ENCODE measurements at regions not wholly inside any gene's neighbourhood (a gene's known extent, or its start where the extent isn't known, plus 50 kb on each side); places are given as distances from the start of the nearest gene placed in this dataset.
A peak's percentile ranks its signal among the peaks of the same experiment; 100 is the strongest.
"Not testable (repeated sequence)": the region's sequence is repeated elsewhere in the genome, so short reads cannot be mapped to it uniquely, and the experiment has no call there.

DNA sequence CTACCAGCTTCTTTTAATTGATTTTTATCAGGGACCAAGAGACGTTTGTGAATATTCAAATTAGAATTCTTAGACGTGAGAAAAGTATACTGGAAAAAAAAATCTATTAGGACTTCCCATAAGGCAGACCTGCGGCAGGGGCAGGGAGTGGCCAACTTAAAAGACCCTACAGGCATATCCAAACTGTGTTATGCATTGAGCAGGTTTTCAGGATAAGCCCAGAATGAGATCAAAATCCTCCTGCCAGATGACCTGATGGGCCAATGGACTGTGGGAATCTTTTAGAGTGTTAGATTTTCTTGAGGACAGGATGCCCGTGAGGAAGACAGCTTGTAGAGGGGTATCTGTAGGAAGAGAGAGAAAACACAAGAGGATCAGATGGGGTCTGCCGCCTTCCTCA, 391.5 kb downstream of the CD83 start:
- DNase-seq = no peak

DNA sequence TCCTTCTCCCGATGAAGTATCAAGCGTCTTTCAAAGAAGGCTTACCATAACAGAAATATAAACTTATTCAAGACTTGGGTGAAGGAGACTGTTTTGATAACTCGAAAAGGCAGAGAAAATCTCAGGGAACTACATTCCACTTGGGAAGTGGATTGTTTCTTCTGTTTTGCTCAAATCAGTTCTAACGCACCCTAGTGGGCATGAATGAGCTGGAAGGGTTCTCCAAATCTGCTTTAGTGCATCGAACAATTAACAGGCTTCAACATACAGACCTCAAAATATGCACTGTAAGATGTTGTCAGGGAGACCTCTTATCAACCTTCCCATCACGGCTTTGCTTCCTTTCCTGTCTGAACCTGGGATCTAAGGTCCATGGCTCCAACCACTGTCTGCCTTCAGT, 392.5 kb downstream of the CD83 start:
- DNase-seq = no peak

DNA sequence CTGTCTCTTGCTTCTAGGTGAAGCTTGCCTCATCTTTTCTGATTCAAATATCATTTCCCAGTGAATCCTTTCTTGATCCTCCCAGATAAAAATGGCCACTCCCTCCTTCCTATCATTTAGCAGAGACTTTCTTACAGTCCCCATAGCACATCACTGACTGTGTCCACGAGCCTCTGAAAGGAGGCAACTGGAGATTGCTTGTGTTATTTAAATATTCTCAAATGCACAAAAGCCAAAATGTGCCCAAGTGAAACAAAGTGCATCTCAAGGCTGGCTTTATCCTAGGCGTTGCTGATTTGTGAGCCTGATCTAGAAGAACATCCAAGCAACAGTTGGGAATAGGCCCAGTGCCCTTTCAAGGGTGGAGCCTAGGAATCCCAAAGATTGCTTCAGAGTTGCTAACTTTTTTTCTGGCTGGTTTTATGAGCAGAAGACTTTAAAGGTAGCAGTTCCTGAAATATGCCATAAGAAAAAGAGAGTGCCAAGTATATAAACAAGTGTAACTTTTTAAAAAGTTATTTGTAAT, 393.6 kb downstream of the CD83 start:
- DNase-seq = no peak

DNA sequence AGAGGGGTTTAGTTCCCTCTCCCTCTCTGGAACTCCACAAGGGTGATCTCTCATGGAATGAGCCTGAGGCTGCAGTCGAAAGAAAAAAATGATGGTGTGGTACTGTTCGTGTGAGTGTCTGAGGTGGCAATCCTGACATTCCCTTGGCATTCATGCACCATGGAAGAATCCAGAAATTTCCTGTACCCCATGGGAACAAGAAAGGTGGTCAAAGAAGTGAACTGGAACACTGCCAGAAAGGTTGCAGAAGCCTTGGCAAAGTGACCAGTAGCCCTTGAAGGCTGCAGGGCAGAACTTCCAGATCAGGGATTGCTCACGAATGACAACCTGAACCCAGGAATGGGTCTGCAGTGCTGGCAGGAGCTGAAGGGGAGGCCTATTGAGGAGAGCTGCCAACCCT, 394.7 kb downstream of the CD83 start:
- DNase-seq = no peak

DNA sequence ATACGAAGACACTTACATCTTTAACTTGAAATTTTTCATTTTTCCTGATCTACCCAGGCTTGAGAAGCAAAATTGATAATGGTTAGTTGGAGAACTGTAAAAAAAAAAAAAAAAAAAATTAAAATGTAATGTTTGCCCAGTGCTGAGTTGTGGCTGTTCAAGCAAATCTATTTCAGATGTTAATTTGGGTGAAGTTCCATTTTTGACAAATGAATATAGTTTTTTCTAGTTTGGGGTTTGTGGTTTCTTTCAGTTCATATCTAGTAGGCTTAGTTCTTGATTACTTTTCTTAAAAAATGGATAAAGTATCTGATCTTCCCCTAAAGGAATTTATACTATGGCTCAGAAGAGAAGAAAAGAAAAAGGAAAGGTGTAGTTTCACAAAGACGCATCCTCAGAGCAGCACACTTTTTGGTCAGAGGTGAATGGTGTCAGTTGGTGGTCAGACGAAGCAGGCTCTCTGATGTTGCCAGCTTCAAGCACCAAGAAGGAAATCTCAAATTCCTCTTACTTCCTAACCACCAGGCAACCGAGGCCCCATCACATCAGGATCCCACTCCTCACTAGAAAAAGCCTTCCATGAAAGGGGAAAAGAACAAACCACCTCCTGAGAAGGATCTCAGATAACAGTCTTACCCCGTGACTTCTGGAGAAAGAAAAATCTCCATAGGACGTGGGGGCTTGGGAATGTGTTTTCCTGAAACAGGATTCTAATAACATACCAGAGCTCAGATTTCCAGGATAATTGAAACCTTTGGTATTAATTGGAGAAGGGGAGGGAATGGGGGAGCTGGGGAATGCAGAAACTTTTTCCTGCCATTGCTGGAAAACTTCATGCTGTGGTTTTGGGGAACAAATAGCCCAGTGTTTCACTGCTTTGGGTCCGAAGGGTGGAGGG, 396.2 kb downstream of the CD83 start:
- DNase-seq = no peak

DNA sequence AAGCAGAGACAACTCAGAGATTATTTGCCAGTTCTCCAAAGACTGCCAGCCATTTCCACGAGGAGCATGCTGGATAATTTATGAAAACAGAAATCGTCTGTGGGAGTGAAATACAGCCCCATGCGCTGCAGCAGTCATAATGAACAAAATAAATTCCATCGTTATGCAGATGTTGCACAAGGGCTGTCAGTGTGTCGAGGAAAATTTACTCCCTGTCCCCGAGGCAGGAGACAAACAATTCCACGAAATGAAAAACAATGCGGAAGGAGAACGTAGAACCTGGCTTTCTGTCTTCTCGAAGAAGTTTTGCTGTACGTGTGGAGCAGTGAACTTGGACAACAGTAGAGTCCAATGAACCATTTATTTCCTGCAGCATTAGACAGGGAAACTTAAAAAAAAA, 399.4 kb downstream of the CD83 start:
- DNase-seq = no peak

DNA sequence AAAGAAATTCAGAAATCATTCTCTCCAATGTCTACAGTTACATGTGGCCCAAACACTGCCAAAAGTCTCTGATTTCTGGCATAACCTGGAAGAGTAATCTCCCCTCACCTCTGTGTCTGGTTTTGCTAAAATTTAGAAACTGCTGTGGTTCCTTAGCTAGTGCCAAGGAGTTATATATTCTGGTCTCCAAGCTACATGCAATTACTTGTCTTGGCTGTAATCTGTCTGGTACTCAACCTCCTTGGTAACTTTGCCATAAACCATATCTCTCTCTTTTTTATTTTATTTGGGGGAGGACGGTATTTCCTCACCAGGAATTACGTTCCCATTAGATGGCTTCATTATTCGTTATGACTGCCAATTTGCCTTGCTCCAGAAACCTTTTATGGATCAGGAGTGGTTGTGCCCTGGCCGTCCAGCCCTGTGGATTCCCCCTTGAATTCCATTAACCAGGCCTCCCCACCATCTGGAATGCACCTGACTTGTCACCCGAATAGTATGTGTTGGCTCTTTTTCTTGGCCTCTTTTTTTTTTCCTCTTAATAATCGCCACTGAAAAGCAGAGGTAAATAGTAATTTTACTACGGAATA, 400.0 kb downstream of the CD83 start:
- no peak for DNase-seq

DNA sequence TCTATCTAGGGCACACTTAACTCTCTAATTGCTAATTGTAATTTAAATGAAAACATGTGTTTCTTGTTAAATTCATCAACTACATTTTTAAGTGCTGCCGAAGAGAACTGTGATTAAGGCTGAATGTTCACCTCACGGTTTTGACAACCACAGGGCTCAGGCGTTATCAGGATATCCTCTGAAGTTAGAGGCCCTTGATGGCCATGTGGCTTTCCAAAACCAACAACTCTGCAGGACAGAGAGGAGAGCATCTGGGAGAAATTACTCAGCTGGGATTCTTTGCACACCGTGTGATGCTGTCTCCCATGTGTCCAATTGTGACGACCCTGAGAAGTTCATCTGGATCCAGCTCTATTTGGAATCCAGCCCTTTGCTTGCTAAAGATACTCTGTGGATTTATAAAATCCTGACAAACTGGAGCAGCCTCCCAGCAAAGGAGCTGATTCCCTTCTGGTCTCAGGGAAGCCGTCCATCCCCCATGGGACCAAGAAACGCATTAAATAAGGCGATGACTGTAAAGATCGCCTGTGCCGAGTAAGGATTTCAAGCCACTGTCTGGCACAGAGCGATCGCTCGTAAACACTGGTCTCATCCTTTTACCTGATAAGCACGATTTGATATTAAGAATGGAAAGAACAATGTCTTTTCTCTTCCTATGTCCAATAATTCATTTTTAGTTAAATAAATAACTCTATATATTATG, 401.1 kb downstream of the CD83 start:
- DNase-seq = no peak

DNA sequence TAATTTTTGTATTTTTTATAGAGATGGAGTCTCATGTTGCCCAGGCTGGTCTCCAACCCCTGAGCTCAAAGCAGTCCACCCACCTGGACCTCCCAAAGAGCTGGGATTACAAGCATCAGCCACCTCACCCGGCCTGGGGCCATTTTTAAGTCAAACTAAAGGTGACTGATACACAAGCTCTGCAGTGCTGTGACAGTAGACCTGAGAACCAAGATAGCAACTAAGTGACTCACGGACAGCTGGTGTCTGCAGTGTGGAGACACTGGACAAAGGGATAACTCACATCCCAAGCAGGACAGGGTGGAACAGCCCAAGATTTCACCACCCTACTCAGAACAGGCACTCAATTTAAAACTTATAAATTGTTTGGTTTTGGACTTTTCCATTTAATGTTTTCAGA, 402.5 kb downstream of the CD83 start:
- no peak for DNase-seq

DNA sequence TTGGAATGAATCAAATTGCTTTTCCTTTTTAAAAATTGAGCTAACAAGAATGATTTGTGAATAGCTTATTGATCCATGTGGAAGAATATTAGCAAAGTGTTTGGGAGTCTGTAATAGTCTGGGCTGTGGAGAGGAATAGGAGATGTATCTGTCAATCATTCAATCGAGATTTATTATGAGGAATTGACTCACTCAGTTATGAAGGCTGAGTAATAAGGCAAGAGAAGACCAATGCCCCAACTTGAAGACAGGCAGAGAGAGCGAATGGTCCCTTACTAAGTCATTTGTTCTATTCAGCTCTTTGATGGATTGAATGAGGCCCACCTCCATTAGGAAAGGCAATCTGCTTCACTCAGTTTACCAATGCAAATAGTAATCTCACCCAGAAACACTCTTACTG, 403.0 kb downstream of the CD83 start:
- DNase-seq = no peak

DNA sequence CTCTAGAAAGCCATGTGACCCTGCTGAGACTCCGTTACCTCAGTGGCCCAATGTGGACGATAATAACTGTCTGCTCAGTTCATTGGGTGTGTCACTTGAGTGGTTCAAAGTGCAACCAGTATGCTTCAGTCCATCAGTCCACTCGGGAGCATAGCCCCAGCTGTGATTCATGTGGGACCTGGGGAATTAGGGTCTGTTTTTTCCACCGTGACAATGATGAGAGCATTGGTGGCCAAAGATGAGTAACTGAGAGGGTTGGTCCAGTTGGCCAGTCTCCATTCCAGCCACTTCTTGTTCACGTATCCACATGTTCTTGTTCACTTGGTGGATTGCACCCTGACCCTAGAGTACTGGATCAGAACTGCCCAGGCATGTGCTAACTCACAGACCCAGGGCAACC, 403.6 kb downstream of the CD83 start:
- DNase-seq = no peak

DNA sequence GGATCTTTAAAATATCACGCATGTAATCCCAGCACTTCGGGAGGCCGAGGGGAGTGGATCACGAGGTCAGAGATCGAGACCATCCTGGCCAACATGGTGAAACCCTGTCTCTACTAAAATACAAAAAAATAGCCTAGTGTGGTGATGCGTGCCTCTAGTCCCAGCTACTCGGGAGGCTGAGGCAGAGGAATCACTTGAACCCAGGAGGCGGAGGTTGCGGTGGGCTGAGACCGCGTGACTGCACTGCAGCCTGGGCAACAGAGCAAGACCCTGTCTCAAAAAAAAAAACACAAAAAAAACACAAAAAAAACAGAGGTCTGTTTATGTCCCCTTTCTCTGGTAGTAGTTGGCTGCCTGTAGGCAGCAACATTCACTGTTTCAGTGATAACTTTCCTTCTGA, 404.3 kb downstream of the CD83 start:
- DNase-seq = not testable (repeated sequence)

DNA sequence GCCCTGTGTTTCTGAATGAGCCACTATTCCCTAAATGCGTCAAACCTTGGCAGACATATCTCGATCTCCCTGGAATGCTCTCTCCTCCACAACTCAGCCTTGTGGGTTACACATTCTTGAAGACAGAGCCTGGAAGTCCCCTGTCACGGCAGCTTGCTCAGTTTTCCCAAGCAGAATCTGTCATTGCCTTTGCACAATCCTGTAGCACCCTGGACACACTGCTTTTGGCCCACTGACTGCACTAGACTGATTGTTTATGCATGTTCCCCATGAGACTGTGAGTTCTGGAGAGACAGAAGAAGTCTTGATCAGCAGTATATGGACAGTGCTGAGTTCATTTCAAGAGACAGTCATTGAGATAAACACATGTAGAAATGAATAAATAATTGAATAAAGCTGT, 406.7 kb downstream of the CD83 start:
- DNase-seq = no peak

DNA sequence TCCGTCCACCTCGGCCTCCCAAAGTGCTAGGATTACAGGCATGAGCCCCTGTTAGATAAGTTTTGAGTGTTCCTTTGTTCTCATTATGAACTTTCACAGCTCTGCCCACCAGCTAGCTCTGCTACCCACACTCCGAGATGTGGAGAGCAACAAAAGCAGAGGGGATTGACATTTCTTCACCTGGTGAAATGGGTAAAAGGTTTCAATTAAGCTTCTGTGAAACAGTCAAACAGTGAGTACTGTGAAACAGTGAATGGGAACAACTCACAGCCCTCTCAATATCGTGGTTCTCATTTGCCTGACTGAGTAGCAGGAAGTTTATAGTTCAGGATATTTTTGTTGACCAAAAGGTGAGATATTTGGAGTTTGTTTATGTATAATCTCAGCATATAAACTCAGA, 412.8 kb downstream of the CD83 start:
- DNase-seq = no peak

DNA sequence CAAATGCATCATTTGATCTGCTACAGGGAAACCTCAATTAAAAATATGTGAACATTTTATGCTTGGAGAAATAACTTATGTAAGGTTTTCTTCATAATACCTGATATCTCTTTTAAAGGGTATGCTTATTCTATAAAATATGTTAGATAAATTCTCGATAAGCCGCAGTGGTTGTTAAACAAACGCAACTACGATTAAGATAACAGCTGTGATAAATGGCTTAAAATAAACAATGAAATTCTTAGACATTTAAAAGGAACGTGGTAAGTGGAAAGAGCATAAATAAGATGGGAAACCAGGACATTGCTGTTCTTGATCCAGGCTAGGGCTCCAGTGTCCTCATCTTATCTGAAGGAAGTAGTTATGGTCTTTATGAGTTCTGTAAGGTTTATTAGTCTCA, 415.9 kb downstream of the CD83 start:
- no peak for DNase-seq

DNA sequence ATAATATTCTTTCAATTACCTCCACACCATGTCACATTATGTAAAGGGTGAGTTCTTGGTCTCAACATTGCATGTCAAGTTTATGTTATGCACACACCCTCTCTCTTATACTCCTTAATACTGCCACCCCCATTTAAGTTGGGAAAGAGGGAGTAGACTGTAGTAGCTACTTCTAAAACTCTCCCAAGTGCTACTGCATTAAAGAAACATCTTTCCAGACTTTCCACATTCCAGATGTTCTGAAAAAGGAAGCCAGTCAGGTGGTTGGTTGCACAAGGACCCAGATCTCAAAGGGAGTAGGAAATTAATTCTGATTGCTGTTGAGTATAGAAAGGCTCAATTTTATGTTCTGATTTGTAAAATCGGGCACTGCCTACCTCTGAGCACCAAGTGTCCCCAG, 419.5 kb downstream of the CD83 start:
- DNase-seq = no peak

DNA sequence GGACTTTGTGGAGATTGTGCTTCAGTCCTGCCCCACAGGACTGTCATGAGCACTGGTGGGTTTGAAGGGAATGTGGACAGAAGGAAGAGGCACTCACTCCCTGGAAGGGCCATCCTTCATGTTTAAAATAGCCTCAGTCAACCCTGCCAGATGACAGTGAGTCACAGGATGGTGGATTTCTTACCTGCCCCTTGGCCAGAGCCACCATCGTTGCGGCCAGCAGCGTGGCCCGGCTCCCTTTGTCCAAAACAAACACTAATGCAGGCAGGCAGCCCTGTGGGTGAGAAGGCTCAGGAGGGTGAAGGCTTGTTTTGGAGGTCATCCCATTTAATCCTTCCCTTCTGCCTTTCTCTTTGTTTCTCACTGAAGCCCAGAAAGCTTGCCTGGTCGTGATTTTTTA, 422.7 kb downstream of the CD83 start:
- DNase-seq = no peak

DNA sequence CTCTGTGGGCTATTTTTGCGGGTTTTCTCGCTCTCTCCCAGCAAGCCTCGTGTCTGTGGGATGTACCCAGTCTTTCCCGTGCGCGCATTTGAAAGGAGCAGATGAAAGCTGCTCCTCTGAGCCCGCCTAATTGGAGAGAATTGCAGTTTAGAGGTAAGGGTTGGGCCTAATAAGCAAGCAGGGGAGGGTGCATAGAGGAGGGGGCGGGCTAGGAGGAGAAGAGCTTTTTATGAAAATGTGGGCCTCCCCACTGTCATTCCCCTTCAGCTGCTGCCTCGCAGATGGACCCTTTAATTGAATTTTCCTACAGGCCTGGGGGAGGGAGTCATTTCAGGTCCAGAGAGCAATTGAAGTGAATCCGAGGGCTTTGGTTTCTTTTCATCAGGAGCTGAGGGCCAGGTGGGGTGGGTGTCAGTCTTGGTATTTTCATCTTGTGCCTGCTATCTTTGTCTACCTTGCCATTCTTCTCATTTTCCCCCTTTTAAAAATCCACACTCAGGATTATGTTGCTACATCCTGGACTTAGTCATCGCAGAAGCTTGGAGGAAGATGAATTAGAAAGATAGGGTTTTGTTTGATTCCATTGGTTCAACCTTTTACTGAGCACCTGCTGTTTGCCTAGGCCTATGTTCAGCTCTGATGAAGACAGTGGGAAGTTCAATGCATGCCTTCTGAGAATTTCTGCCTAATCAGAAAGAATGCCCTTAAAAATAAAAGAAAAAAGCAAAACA, 423.4 kb downstream of the CD83 start:
- no peak for DNase-seq

DNA sequence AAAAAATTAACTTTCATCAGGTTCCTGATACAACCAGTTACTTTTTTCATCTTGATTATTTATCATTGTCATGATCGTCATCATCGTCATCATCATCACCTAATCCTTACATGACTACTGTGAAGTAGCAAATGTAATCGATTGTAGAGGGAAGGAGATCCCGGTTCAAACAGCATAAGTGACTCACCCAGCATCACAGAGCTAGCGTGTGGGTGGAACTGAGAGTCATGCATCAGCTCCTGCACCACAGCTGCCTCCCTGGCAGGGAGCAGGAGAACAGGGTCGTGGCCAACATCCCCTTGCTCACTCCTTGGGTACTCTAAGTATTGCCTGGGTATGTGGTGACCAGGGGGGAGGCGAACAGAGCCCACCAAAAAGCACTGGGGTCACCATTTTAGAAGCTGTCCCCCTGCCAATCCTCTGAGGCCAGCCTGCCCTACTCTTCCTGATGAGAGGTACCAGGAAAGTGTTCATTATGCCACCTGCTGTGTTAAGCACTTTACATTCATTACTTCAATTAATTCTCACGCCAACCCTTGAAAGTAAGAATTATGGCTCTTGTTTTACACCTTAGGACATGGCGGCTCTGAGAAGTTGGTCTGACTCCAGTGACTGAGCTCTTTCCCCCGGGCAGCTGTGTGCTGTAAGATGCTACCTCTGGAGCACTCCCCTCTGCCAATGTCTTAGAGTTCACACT, 425.2 kb downstream of the CD83 start:
- DNase-seq = peak; percentile 58 to 61

DNA sequence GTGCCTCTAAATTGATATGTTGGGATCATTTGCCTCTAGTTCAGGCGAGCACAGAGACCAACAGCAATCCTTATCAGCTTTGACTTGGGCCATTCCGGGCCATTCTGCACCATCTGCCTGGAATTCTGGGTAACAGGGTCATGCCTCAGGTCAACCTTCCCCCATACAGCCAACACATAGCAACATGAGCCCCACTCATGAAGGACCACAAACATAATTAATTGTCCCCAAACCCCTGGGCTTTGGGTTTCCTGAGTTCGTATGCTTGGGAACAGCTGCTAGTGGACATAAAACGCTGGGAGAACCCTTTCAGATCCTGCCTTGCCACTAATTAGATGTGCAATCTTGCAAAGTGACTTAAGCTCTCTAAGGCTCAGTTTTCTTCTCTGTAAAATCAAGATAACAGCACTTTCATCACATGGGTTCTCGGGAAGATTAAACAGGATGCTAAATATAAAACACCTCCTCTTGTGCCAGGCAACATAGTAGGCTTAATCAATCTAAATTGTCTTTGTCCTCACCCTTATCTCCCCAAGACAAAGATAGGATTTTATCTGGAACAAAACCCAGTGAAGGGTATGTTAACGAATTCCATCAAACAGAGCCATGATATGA, 426.5 kb downstream of the CD83 start:
- no peak for DNase-seq

DNA sequence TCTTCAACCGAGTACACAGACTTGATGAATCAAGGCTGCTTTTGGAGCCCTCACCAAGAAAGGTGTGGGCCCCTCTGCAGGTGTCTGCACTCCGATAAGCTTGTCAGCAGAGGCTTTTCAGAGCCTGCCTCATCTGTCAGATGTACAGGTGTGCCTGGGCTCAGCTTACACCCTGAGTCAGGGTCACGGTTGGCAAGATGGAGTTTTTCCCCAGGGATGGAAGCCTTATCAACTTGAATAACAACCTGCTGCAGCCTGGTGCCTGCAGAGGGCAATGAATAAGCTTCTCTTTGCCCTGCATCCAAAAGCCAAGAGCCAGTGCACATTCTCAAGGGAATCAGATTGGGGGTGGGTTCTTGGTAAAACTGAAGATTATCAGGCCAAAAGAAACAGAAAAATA, 427.1 kb downstream of the CD83 start:
- DNase-seq = no peak

DNA sequence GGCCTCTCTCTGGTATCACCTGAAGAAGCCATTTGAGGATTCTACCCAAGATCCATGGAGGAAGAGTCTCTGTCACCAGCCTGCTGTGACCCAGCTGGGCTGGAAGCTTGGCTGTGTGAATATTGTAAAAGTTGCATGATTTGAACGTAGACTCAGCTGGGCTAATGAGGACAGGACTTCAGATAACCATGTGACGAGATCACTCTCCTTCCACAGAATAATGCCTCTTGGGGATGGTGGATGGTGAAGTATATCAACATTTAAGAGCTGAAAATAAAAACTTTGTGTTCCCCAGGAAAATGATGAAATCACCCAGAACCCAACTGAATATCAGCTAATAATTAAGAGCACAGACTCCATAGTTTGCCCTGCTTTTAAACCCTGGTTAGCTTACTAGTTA, 427.9 kb downstream of the CD83 start:
- DNase-seq = no peak

Measured in stimulated activated CD4-positive, alpha-beta T cell treated with anti-CD3 and anti-CD28 coated beads, Interleukin-2, amount 100 ng/mL, for 48 hours (primary cell).